ENCODE measurements at regions not wholly inside any gene's neighbourhood (a gene's known extent, or its start where the extent isn't known, plus 50 kb on each side); places are given as distances from the start of the nearest gene placed in this dataset.

DNA sequence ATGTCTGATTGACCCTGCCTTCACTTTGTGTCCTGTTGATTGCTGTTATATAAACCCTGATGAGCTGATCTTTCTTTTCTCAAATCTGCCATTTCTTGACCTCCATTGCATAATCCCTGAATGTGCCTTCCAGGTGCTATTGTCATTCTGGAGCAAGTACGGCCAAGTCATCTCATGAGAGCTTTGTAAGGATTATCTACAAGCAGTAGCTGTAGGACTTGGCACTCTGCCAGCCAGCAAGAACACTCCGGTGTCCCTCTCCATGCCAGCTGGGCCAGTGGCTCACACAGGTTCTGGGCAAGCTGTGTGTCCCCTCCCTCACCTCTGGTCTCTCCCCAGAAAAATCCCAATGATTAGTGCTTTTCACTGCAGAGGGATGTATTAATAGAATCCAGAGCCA is 348.1 kb downstream of the FOXO1 start:
- Histone ChIP-seq H3K4me3 (ENCODE audit: low read depth, low read length) (no peak overlapping the region), H3K27me3 (ENCODE audit: control insufficient read depth, insufficient read depth, low read length) (no peaks in the 10 kb centered on the region), H3K36me3 (ENCODE audit: control insufficient read depth, insufficient read depth, low read length) (no peaks in the 10 kb centered on the region)
- no peak for DNase-seq (ENCODE audit: low read depth)
- TF ChIP-seq CTCF (IDR thresholded peaks at IDR 0.05; ENCODE audit: insufficient read depth, low read length, poor library complexity, severe bottlenecking): no peak

DNA sequence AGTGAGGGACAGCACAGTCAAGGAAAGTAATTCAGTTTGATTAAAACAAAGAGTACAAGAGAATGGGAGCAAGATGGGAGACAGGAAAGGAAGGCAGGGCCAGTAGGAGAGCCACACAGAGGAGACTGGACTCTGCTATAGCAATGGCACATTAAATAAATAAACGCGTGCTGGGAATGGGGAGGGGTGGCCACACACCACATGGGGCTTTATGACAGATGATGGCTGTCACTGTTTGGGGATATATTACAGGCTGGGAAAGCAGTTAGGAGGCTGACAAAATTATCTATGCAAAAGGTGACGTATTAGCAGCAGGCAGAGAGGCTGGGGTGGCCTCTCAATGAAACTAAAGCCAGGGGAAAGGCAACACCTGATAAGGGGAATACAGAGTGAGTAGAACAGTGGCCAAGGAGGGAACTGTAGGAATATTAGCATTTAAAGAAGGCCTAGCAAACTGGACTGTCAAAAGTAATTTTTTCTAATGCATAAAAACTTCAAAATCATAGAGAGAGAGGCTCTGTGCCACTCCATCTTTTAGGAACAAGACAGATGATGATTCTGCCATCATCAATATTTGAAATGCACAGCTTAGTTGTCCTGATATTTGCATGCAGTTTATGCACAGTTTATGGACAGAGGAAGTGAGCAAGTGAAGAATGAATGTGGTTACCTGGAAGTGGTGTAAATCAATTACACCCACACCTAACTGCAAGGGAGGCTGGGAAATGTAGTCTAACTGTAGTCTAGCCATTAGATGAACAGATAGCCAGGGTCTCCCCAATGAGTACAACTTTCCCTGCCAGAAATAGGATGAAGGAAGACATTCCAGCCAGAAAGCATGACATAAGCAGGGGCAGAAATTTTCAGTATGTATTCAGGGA is 346.5 kb downstream of the FOXO1 start:
- H3K36me3 ChIP-seq (ENCODE audit: control insufficient read depth, insufficient read depth, low read length): no peaks in the 10 kb centered on the region
- H3K4me3 ChIP-seq (ENCODE audit: low read depth, low read length): no peak overlapping the region
- no peak for TF ChIP-seq CTCF (IDR thresholded peaks at IDR 0.05; ENCODE audit: insufficient read depth, low read length, poor library complexity, severe bottlenecking)
- H3K27me3 ChIP-seq (ENCODE audit: control insufficient read depth, insufficient read depth, low read length): no peaks in the 10 kb centered on the region
- no peak for DNase-seq (ENCODE audit: low read depth)

DNA sequence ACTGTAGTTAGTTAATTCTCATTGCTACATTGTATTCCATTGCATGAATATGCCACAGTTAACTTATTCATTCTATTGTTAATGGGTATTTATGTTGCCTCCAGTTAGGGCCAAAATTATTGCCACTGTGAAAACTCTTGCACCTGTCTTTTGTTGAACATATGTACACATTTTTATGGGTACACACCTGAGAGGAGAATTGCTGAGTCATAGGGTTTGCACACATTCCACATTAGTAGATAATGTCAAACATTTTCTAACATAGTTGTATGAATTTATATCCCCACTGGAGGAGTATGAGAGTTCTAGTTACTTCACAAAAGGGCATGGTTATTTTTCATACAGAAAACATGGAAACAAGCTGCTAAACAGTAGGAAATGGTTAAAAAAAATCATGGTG is 338.4 kb downstream of the FOXO1 start:
- DNase-seq (ENCODE audit: low read depth): no peak
- H3K36me3 ChIP-seq (ENCODE audit: control insufficient read depth, insufficient read depth, low read length): no peaks in the 10 kb centered on the region
- H3K4me3 ChIP-seq (ENCODE audit: low read depth, low read length): no peak overlapping the region
- H3K27me3 ChIP-seq (ENCODE audit: control insufficient read depth, insufficient read depth, low read length): no peaks in the 10 kb centered on the region
- TF ChIP-seq CTCF (IDR thresholded peaks at IDR 0.05; ENCODE audit: insufficient read depth, low read length, poor library complexity, severe bottlenecking): no peak

DNA sequence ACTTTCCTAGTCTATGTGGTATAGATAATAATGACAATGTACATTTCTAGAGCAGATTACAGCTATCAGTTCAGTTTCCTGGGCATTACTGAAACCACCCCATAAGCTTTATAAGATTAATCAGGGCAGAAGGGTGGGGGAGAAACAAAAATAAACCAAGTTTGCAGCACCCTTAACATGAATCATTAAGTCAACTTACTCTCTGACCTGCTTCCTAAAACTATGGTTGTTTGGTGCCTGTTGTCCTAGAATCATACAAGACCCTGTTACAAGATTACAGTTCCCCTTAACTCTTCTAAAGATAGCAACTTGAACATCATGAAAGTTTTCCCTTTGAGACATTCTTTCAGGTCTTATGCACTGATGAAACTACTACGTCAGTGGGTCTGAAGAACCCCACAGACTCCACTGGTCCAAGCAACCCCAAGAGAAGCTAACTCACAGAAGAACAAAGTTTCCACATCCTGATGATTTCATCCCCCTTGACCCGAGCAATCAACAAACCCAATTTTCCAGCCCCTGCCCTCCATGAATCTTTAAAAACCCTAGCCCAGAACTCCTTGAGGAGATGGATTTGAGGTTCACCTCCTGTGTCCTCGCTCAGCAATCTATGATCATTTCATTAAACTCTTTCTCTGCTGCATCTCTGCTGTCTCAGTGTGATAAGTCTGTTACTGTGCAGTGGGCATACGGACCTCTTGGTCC is 336.5 kb downstream of the FOXO1 start:
- no peak for TF ChIP-seq CTCF (IDR thresholded peaks at IDR 0.05; ENCODE audit: insufficient read depth, low read length, poor library complexity, severe bottlenecking)
- DNase-seq (ENCODE audit: low read depth): no peak
- Histone ChIP-seq H3K36me3 (ENCODE audit: control insufficient read depth, insufficient read depth, low read length) (no peaks in the 10 kb centered on the region), H3K4me3 (ENCODE audit: low read depth, low read length) (no peak overlapping the region), H3K27me3 (ENCODE audit: control insufficient read depth, insufficient read depth, low read length) (no peaks in the 10 kb centered on the region)

DNA sequence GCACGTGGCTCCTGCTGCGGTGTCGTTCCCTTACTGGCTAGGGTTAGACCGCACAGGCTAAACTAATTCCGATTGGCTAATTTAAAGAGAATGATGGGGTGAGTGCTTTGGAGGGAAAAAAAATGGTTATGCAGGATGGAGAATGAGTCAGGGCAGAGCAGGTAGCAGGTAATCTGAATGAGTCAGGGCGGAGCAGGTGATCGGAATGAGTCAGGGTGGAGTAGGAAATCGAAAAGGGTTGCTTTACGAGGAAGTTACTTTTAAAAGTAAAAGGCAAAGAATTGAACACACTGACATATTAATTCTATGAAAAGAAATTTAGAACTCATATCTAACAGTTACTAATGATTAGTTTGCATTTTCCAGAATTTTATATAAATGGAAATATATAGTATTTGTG is 335.5 kb downstream of the FOXO1 start:
- Histone ChIP-seq H3K27me3 (ENCODE audit: control insufficient read depth, insufficient read depth, low read length) (no peaks in the 10 kb centered on the region), H3K36me3 (ENCODE audit: control insufficient read depth, insufficient read depth, low read length) (no peaks in the 10 kb centered on the region), H3K4me3 (ENCODE audit: low read depth, low read length) (no peak overlapping the region)
- DNase-seq (ENCODE audit: low read depth): no peak
- no peak for TF ChIP-seq CTCF (IDR thresholded peaks at IDR 0.05; ENCODE audit: insufficient read depth, low read length, poor library complexity, severe bottlenecking)

Data from kidney epithelial cell (primary cell).